Sigmoid colon (tissue), 4 donors: ENCODE measurements at regions not wholly inside any gene's neighbourhood (a gene's known extent, or its start where the extent isn't known, plus 50 kb on each side); places are given as distances from the start of the nearest gene placed in this dataset.

Experiments
- EP300 ChIP-seq, 4 donors: sonication (generic); formaldehyde crosslinking; IDR thresholded peaks; one replicate each; pipeline ENCODE4 v1.6.1; 2017; ENCODE audit warnings: antibody characterized with exemption in 4 of 4
- POLR2A ChIP-seq, 2 donors: fragments of 450-650 bp; IDR thresholded peaks; one replicate each; pipeline ENCODE4 v1.6.1; 2016; ENCODE audit warnings: antibody characterized with exemption in 2 of 2, mild to moderate bottlenecking in 2 of 2, moderate library complexity in 2 of 2
- TF ChIP-seq, protein P1 (sequence below), 4 experiments: fragments of 450-650 bp in 3 of 4; fragments of 200-600 bp in 1 of 4; IDR thresholded peaks; one replicate each; pipeline ENCODE4 v1.5.1; 2016 to 2019; ENCODE audit warnings: antibody characterized with exemption in 4 of 4, mild to moderate bottlenecking in 3 of 4, moderate library complexity in 2 of 4

GRCh38 chr18:8960740-8961657, 141.5 kb upstream of the NDUFV2 start:
- TF ChIP-seq POLR2A (IDR thresholded peaks at IDR 0.05) (no peak), EP300 (IDR thresholded peaks at IDR 0.05) (no peak)
- TF ChIP-seq, protein P1, sequence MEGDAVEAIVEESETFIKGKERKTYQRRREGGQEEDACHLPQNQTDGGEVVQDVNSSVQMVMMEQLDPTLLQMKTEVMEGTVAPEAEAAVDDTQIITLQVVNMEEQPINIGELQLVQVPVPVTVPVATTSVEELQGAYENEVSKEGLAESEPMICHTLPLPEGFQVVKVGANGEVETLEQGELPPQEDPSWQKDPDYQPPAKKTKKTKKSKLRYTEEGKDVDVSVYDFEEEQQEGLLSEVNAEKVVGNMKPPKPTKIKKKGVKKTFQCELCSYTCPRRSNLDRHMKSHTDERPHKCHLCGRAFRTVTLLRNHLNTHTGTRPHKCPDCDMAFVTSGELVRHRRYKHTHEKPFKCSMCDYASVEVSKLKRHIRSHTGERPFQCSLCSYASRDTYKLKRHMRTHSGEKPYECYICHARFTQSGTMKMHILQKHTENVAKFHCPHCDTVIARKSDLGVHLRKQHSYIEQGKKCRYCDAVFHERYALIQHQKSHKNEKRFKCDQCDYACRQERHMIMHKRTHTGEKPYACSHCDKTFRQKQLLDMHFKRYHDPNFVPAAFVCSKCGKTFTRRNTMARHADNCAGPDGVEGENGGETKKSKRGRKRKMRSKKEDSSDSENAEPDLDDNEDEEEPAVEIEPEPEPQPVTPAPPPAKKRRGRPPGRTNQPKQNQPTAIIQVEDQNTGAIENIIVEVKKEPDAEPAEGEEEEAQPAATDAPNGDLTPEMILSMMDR (IDR thresholded peaks at IDR 0.05) = no peak
